IMR-90 (cell line): ENCODE measurements at regions not wholly inside any gene's neighbourhood (a gene's known extent, or its start where the extent isn't known, plus 50 kb on each side); places are given as distances from the start of the nearest gene placed in this dataset.

ENCODE experiments used
- ATAC-seq: fragments of 200-7000 bp; cut with Tn5 transposase; 2 replicates; pipeline ENCODE4 v1.9.1; 2020; ENCODE audit warnings: low read depth, mild to moderate bottlenecking, moderate library complexity
- BruUV-seq: library from RNA; stranded (reverse); fragments of 400-500 nt; replicated peaks from 2 replicates; lab custom pipeline; 2021; lab: Mats Ljungman, UMichigan
- CTCF ChIA-PET: fragments of 300-600 bp; formaldehyde crosslinking; extraction: SDS; loops from one replicate; lab custom pipeline; 2021; ENCODE audit warnings: antibody characterized with exemption; lab: Yijun Ruan, JAX
- POLR2A ChIA-PET: fragments of 300-600 bp; sonication (Branson Sonifier 250); formaldehyde crosslinking; loops from one replicate; lab custom pipeline; 2022; ENCODE audit warnings: antibody characterized with exemption; ENCODE audit not compliant: unreplicated experiment; lab: Charles Lee
- DNase-seq: peaks from one replicate; pipeline ENCODE4 v3.0.0; 2013
- H2AFZ ChIP-seq: replicated peaks from 2 replicates; pipeline ENCODE3; 2013; ENCODE audit warnings: low read length, mild to moderate bottlenecking; ENCODE audit not compliant: poor library complexity
- H2AK5ac ChIP-seq: 2 replicates; pipeline ENCODE4 v1.6.1; 2013; ENCODE audit warnings: low read depth, low read length, inconsistent platforms
- H2AK9ac ChIP-seq: replicated peaks from 2 replicates; pipeline ENCODE3; 2013; ENCODE audit warnings: mild to moderate bottlenecking, low read depth, low read length, moderate library complexity; ENCODE audit not compliant: poor library complexity
- H2BK120ac ChIP-seq: 2 replicates; pipeline ENCODE4 v1.6.1; 2013; ENCODE audit warnings: low read depth, low read length, inconsistent platforms
- H2BK15ac ChIP-seq: 3 replicates; pipeline ENCODE4 v1.6.1; 2013; ENCODE audit warnings: low read depth, low read length, inconsistent platforms
- H2BK20ac ChIP-seq: 2 replicates; pipeline ENCODE4 v1.6.1; 2013; ENCODE audit warnings: low read depth, mild to moderate bottlenecking, inconsistent platforms, low read length, moderate library complexity
- H2BK5ac ChIP-seq: 2 replicates; pipeline ENCODE4 v1.6.1; 2013; ENCODE audit warnings: mild to moderate bottlenecking, low read depth, low read length, inconsistent platforms; ENCODE audit not compliant: poor library complexity, severe bottlenecking
- H3K14ac ChIP-seq: replicated peaks from 2 replicates; pipeline ENCODE4 v1.6.1; 2013; ENCODE audit warnings: low read depth, low read length, inconsistent platforms
- H3K18ac ChIP-seq: 2 replicates; pipeline ENCODE4 v1.6.1; 2013; ENCODE audit warnings: low read depth, low read length, control low read depth
- H3K23ac ChIP-seq: 2 replicates; pipeline ENCODE4 v1.6.1; 2013; ENCODE audit warnings: low read depth, low read length, inconsistent platforms
- H3K27ac ChIP-seq: 2 replicates; pipeline ENCODE4 v1.5.1; 2013; ENCODE audit warnings: mild to moderate bottlenecking, control low read depth, low read length; ENCODE audit not compliant: insufficient read depth
- H3K27me3 ChIP-seq: 2 replicates; pipeline ENCODE4 v1.6.1; 2013; ENCODE audit warnings: low read length; ENCODE audit not compliant: control insufficient read depth, insufficient read depth
- H3K36me3 ChIP-seq: 2 replicates; pipeline ENCODE4 v1.6.1; 2013; ENCODE audit warnings: low read length, mixed read lengths; ENCODE audit not compliant: control insufficient read depth, insufficient read depth
- H3K4ac ChIP-seq: 2 replicates; pipeline ENCODE4 v1.6.1; 2013; ENCODE audit warnings: low read depth, low read length, inconsistent platforms
- H3K4me1 ChIP-seq: 2 replicates; pipeline ENCODE4 v1.6.1; 2013; ENCODE audit warnings: low read length, mixed read lengths; ENCODE audit not compliant: control insufficient read depth, insufficient read depth
- H3K4me2 ChIP-seq: 2 replicates; pipeline ENCODE4 v1.6.1; 2013; ENCODE audit warnings: low read depth, mild to moderate bottlenecking, control low read depth, low read length, moderate library complexity
- H3K4me3 ChIP-seq: 2 replicates; pipeline ENCODE4 v1.5.1; 2013; ENCODE audit warnings: low read depth, mild to moderate bottlenecking, control low read depth, low read length, moderate library complexity; ENCODE audit not compliant: insufficient read depth
- H3K56ac ChIP-seq: 2 replicates; pipeline ENCODE4 v1.6.1; 2013; ENCODE audit warnings: low read length, inconsistent platforms; ENCODE audit not compliant: insufficient read depth; ENCODE audit errors: extremely low read depth
- H3K79me1 ChIP-seq, 2 experiments: 2 replicates each; pipeline ENCODE4 v1.6.1; 2013; ENCODE audit warnings: low read length in 2 of 2, inconsistent platforms in 1 of 2, low read depth in 1 of 2
- H3K9ac ChIP-seq: 2 replicates; pipeline ENCODE4 v1.6.1; 2013; ENCODE audit warnings: low read depth, low read length, control low read depth
- H3K9me1 ChIP-seq: 2 replicates; pipeline ENCODE4 v1.6.1; 2013; ENCODE audit warnings: low read length, inconsistent platforms; ENCODE audit not compliant: insufficient read depth
- H3K9me3 ChIP-seq: 2 replicates; pipeline ENCODE4 v1.6.1; 2013; ENCODE audit warnings: low read length; ENCODE audit not compliant: control insufficient read depth, insufficient read depth
- H4K20me1 ChIP-seq: 2 replicates; pipeline ENCODE4 v1.6.1; 2013; ENCODE audit warnings: low read length, inconsistent platforms; ENCODE audit not compliant: insufficient read depth
- H4K5ac ChIP-seq: 2 replicates; pipeline ENCODE4 v1.6.1; 2013; ENCODE audit warnings: mild to moderate bottlenecking, low read depth, low read length, control low read depth
- H4K8ac ChIP-seq, 2 experiments: 2 replicates each; pipeline ENCODE4 v1.6.1; 2013; ENCODE audit warnings: low read depth in 2 of 2, low read length in 2 of 2, control low read depth in 1 of 2, inconsistent platforms in 1 of 2
- H4K91ac ChIP-seq: 2 replicates; pipeline ENCODE4 v1.6.1; 2013; ENCODE audit warnings: low read depth, low read length, inconsistent platforms; ENCODE audit not compliant: insufficient read depth
- BHLHE40 ChIP-seq: fragments of 150-350 bp; IDR thresholded peaks from 2 replicates; pipeline ENCODE4 v1.6.1; 2016; ENCODE audit warnings: mild to moderate bottlenecking, low read depth, low read length
- CEBPB ChIP-seq: IDR thresholded peaks from 2 replicates; pipeline ENCODE4 v1.6.1; 2012; ENCODE audit warnings: low read depth, low read length, improper control_type of control experiment
- MXI1 ChIP-seq: IDR thresholded peaks from 2 replicates; pipeline ENCODE4 v1.6.1; 2012; ENCODE audit warnings: low read depth, mild to moderate bottlenecking, low read length, moderate library complexity, borderline replicate concordance
- NFE2L2 ChIP-seq: fragments of 150-350 bp; IDR thresholded peaks from 2 replicates; pipeline ENCODE4 v1.6.1; 2016; ENCODE audit warnings: low read depth, mild to moderate bottlenecking, low read length
- POLR2A ChIP-seq: IDR thresholded peaks from 2 replicates; pipeline ENCODE4 v1.6.1; 2012; ENCODE audit warnings: mild to moderate bottlenecking, low read depth, low read length
- RFX5 ChIP-seq: IDR thresholded peaks from 2 replicates; pipeline ENCODE4 v1.8.0; 2012; ENCODE audit warnings: low read depth, mild to moderate bottlenecking, low read length, moderate library complexity
- SMC3 ChIP-seq: fragments of 150-350 bp; IDR thresholded peaks from 2 replicates; pipeline ENCODE4 v1.6.1; 2016; ENCODE audit warnings: low read depth, mild to moderate bottlenecking, antibody characterized with exemption, low read length, moderate library complexity
- USF2 ChIP-seq: fragments of 150-350 bp; IDR thresholded peaks from 2 replicates; pipeline ENCODE4 v1.6.1; 2017; ENCODE audit warnings: mild to moderate bottlenecking, antibody characterized with exemption, low read length, low read depth
- WGBS, 2 experiments: methylation state at CpG; one replicate each; pipeline versions ENCODE4 v1.1.5 to v1.1.7; 2013; ENCODE audit warnings: missing lambda C conversion rate in 2 of 2; ENCODE audit not compliant: insufficient read length in 1 of 2; ENCODE audit errors: extremely low coverage in 2 of 2; 5-methylcytosine and 5-hydroxymethylcytosine counted together
- dilution Hi-C: fragments of 300-500 bp; cut with HindIII; formaldehyde crosslinking; loops from one replicate; pipeline ENCODE4 v1.14.3; 2018; ENCODE audit warnings: low sequenced_read_pairs; ENCODE audit not compliant: unreplicated experiment
- in situ Hi-C: fragments of 300-500 bp; cut with MboI; formaldehyde crosslinking; loops from 3 replicates; pipeline ENCODE4 v1.14.3; 2019; ENCODE audit warnings: low sequenced_read_pairs, inconsistent platforms, mixed read lengths
- intact Hi-C: fragments of 100-400 bp; cut with micrococcal nuclease; formaldehyde crosslinking; loops from 2 replicates; pipeline ENCODE4 v1.10.0; 2022

GRCh38 chr15:79539401-79539800 lies 107.3 kb downstream of the MINAR1 start:
- H3K36me3 ChIP-seq, result no peaks in the 10 kb centered on the region
- H3K79me1 ChIP-seq, result no peaks in the 10 kb centered on the region
- no peak overlapping the region for H2AK5ac ChIP-seq
- no peak overlapping the region for H3K18ac ChIP-seq
- no peak overlapping the region for H3K9ac ChIP-seq
- WGBS, 2 experiments, result no CpG with 5 or more reads among the region's 3 CpGs
- H3K27me3 ChIP-seq, result peaks cover 2% of the 10 kb centered on the region; the same call in 1 of the 2 replicates
- H4K91ac ChIP-seq, result no peak overlapping the region
- no peak overlapping the region for H3K4ac ChIP-seq
- no peak overlapping the region for H2BK15ac ChIP-seq
- dilution Hi-C loops, result no loop called here
- DNase-seq (no peak), ATAC-seq (no peak)
- no peak overlapping the region for H3K4me3 ChIP-seq
- H3K4me1 ChIP-seq, result no peaks in the 10 kb centered on the region
- CTCF ChIA-PET, result no interaction called here
- H3K56ac ChIP-seq, result no peak overlapping the region
- H3K4me2 ChIP-seq, result no peak overlapping the region
- H3K9me3 ChIP-seq, result no peaks in the 10 kb centered on the region
- H3K23ac ChIP-seq, result no peak overlapping the region
- no peak overlapping the region for H4K5ac ChIP-seq
- H3K14ac ChIP-seq, result no peak overlapping the region
- no peak overlapping the region for H2BK120ac ChIP-seq
- no peak overlapping the region for H2BK5ac ChIP-seq
- no peaks in the 10 kb centered on the region for H4K20me1 ChIP-seq
- no peak overlapping the region for H2BK20ac ChIP-seq
- H3K27ac ChIP-seq, result no peak overlapping the region
- no peak for TF ChIP-seq RFX5
- TF ChIP-seq USF2, result peak; percentile 17; the same call in 1 of the 2 replicates
- TF ChIP-seq MXI1, result no peak
- no peak for TF ChIP-seq SMC3
- no peak for TF ChIP-seq NFE2L2
- TF ChIP-seq CEBPB, result no peak
- TF ChIP-seq POLR2A, result no peak
- no peak for TF ChIP-seq BHLHE40
- H4K8ac ChIP-seq, result no peak overlapping the region
- no TSS peak for BruUV-seq
- POLR2A ChIA-PET, result no interaction called here
- H2AK9ac ChIP-seq, result no peak overlapping the region
- in situ Hi-C loops, result no loop called here
- intact Hi-C loops, result no loop called here
- H3K9me1 ChIP-seq, result no peaks in the 10 kb centered on the region
- H2AFZ ChIP-seq, result no peak overlapping the region
